GM12891 (cell line): ENCODE measurements at regions not wholly inside any gene's neighbourhood (a gene's known extent, or its start where the extent isn't known, plus 50 kb on each side); places are given as distances from the start of the nearest gene placed in this dataset.
"Not testable (repeated sequence)": the region's sequence is repeated elsewhere in the genome, so short reads cannot be mapped to it uniquely, and the experiment has no call there.

Source experiments
- DNase-seq: peaks from one replicate; pipeline ENCODE4 v3.0.0; 2011; ENCODE audit warnings: low spot score; ENCODE audit not compliant: insufficient read length
- FAIRE-seq: peaks from 2 replicates; lab custom pipeline; 2011; peaks lifted over from hg19 to GRCh38; lab: Jason Lieb, UNC
- PAX5 ChIP-seq: IDR thresholded peaks from 2 replicates; pipeline ENCODE4 v1.6.1; 2011; ENCODE audit warnings: low read length, moderate library complexity, mild to moderate bottlenecking; ENCODE audit not compliant: insufficient read depth, severe bottlenecking
- POLR2A ChIP-seq: IDR thresholded peaks from 2 replicates; pipeline ENCODE4 v1.6.1; 2011; ENCODE audit warnings: low read depth, low read length, control low read depth
- POLR2AphosphoS5 ChIP-seq: IDR thresholded peaks from 2 replicates; pipeline ENCODE4 v1.6.1; 2011; ENCODE audit warnings: low read depth, low read length, control low read depth
- POU2F2 ChIP-seq: IDR thresholded peaks from 2 replicates; pipeline ENCODE4 v1.6.1; 2011; ENCODE audit warnings: low read depth, mild to moderate bottlenecking, control low read depth, low read length, moderate library complexity
- SPI1 ChIP-seq: IDR thresholded peaks from 2 replicates; pipeline ENCODE4 v1.6.1; 2011; ENCODE audit warnings: low read depth, low read length, control low read depth
- TAF1 ChIP-seq: IDR thresholded peaks from 2 replicates; pipeline ENCODE4 v1.6.1; 2011; ENCODE audit warnings: low read depth, low read length, control low read depth

DNA sequence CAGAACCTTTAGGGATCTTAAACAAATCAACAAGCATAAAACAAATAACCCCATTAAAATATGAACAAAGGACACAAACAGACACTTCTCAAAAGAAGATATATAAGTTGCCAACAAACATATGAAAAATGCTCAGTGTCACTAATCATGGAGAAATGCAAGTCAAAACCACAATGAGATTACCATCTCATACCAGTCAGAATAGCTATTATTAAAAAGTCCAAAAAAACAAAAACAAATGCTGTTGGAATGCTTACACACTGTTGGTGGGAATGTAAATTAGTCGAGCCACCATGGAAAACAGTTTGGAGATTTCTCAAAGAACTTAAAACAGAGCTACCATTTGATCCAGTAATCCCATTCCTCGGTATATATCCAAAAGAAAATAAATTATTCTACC lies 423.6 kb downstream of the OTOL1 start:
- no peak for TF ChIP-seq PAX5
- no peak for TF ChIP-seq POU2F2
- no peak for TF ChIP-seq POLR2AphosphoS5
- TF ChIP-seq SPI1: no peak
- no peak for TF ChIP-seq POLR2A
- no peak for TF ChIP-seq TAF1
- FAIRE-seq (no peak), DNase-seq (no peak)

DNA sequence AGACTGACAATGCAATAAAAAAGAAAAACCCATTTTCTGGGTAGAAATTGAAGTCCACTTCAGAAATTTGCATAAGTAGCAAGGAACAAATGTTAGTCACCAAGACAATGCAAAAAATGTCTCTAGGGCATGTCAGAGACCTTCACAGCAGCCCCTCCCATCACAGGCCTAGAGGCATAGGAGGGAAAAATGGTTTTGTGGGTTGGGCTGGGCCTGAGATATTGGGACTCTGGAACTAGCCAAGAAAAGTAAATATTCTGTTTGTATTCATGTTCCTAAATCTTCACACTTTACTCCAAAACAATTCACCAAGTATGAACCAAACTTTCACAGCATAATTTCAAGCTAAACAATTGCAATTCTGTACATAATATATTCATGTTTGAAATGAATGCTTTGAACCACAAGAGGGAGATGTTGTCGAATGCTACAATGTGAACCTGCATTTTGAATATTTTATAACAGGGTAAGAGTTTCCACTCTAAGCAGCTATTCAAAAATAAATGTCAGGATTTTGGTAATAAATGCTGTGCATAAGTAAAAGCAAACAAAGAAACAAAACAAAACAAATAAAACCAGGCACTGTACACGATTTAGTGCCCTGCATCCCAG lies 429.2 kb downstream of the OTOL1 start:
- FAIRE-seq (no peak), DNase-seq (no peak)
- no peak for TF ChIP-seq SPI1
- TF ChIP-seq POU2F2: no peak
- no peak for TF ChIP-seq TAF1
- TF ChIP-seq PAX5: no peak
- no peak for TF ChIP-seq POLR2AphosphoS5
- TF ChIP-seq POLR2A: no peak

DNA sequence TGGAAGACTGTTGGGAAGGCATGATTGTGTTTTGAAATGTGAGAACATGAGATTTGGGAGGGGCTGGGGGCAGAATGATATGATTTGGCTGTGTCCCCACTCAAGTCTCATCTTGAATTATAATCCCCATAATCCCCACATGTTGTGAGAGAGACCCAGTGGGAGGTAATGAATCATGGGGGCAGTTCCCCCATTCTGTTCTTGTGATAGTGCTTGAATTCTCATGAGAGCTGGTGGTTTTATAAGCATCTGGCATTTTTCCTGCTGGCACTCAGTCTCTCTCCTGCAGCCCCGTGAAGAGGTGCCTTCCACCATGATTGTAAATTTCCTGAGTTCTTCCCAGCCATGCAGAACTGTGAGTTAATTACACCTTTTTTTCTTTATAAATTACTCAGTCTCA lies 430.5 kb downstream of the OTOL1 start:
- FAIRE-seq (no peak), DNase-seq (no peak)
- TF ChIP-seq POLR2A (no peak), POLR2AphosphoS5 (no peak), PAX5 (no peak), TAF1 (no peak), POU2F2 (no peak), SPI1 (no peak)

DNA sequence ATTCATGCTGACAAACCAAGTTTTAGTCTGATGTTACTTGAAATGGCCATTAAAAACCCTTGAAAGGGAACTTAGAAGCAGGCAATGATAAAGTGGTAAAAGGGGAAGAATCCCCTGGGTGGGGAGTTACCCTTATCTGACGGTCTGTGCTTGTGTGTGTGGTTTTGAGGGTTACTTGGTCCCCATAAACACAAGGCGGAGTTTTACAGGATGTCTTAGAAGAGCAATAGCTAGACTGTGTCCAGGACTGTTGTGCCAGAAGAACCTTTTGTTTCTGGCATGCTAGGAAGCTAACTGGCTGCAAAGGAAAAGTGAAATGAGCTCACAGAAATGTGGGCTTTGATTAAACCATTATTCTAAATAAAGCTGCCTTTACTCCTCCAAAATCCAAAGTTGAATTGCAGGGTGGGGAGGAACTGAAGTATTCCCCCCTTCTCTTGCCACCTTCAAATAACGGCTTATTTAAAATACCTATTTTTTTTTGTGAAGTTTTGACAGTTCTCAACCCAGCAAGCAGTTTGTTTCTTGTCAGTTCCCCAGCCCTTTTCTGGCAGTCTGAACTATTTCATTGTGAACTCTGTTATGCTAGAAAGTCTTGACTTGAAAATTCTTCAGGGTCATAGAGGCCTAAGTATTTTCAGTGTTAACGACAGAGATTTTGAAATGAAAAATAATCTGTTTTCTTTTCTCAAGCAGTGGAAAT lies 443.5 kb downstream of the OTOL1 start:
- FAIRE-seq (no peak), DNase-seq (no peak)
- no peak for TF ChIP-seq PAX5
- TF ChIP-seq TAF1: no peak
- no peak for TF ChIP-seq POLR2A
- no peak for TF ChIP-seq POU2F2
- TF ChIP-seq POLR2AphosphoS5: no peak
- TF ChIP-seq SPI1: no peak

DNA sequence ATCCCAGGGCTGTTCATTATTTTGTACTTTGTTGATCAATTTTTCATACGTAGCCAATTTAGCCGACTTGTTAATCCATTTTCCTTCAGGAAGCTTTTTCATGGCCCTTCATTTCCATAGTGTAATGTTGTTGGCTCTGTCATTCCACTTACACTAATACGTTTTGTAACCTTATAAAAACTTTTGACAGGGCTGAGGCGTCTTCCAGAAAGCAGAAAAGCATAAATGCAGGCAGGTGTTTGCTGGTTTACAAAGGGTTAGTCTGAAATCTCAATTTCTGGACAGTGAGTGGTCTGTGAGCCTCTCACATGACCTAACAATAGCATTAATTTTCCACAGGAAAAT lies 444.0 kb downstream of the OTOL1 start:
- DNase-seq: no peak
- TF ChIP-seq TAF1 (no peak), POLR2A (no peak), POLR2AphosphoS5 (no peak), POU2F2 (no peak), SPI1 (no peak), PAX5 (no peak)
- no peak for FAIRE-seq

DNA sequence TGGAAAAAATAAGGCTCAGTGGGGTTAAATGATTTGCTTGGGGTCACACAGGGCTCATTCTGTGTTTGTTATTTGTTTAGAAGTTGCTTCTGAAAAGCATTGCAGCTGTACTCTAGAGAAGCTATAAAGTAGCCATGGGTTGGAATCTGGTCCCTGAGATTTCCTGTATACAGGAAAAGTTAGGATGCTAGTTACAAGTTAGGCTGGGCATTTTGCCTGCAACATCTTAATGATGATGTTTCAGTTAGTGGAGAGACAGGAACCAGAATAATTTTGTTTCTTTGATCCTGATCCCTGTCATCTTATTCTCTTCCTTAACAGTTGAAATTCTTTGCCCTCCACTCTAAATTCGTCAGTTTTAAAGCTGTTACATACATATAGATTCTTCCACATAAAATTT lies 445.3 kb downstream of the OTOL1 start:
- TF ChIP-seq POLR2AphosphoS5 (no peak), PAX5 (no peak), POLR2A (no peak), POU2F2 (no peak), SPI1 (no peak), TAF1 (no peak)
- FAIRE-seq (no peak), DNase-seq (no peak)

DNA sequence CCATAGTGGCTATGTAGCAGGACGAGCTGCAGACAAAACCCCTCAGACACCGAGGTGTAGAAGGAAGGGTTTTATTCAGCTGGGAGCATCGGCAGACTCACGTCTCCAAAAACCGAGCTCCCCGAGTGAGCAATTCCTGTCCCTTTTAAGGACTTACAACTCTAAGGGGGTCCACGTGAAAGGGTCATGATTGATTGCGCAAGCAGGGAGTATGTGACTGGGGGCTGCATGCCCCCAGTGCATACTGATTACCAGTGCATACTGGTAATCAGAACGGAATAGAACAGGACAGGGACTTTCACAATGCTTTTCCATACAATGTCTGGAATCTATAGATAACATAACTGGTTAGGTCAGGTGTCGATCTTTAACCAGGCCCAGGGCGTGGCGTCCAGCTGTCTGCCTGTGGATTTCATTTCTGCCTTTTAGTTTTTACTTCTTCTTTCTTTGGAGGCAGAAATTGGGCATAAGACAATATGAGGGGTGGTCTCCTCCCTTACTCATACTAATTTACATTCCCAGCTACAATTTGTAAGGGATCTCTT lies 447.3 kb downstream of the OTOL1 start:
- not testable (repeated sequence) for DNase-seq, FAIRE-seq

DNA sequence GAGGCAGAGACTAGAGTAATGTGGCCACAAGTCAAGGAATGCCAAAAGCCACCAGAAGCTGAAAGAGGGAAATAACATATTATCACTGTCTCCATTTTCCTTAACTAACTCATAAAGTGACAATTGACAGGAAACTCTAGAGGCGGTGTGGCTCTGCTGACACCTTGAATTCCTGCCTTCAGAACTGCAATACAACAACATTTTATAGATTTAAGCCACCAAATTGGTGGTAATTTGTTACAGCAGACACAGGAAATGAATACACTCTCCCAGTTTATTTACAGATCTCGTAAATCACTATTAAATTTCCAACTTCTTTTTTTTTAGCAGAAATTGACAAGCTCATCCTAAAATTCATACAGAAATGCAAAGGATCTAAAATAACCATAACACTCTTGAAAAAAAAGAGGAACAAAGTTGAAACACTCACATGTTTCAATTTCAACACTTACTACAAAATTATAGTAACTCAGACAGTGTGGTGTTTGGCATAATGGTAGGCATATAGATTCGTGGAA lies 449.9 kb downstream of the OTOL1 start:
- DNase-seq (no peak), FAIRE-seq (no peak)
- TF ChIP-seq PAX5: no peak
- TF ChIP-seq POLR2AphosphoS5: no peak
- no peak for TF ChIP-seq SPI1
- TF ChIP-seq TAF1: no peak
- TF ChIP-seq POLR2A: no peak
- TF ChIP-seq POU2F2: no peak

DNA sequence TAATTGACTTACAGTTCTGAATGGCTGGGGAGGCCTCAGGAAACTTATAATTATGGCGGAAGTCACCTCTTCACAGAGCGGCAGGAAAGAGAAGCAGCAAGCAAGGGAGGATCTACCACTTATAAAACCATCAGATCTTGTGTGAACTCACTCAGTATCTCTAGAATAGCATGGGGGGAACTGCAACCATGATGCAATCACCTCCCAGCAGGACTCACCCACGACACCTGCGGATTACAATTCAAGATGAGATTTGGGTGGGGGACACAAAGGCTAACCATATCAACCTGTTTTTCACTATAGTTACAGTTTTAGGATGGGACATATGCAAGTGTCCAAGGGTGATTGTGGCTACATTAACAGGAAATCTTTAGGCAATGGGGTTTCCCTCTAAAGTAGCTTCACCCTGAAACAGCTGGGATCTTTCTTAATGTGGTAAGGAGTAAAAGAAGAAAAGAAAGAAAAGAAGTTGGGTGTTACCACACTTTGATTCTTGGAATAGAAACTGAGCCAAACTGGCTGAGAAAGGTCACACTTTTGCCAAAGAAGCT lies 453.8 kb downstream of the OTOL1 start:
- no peak for FAIRE-seq
- DNase-seq: no peak

DNA sequence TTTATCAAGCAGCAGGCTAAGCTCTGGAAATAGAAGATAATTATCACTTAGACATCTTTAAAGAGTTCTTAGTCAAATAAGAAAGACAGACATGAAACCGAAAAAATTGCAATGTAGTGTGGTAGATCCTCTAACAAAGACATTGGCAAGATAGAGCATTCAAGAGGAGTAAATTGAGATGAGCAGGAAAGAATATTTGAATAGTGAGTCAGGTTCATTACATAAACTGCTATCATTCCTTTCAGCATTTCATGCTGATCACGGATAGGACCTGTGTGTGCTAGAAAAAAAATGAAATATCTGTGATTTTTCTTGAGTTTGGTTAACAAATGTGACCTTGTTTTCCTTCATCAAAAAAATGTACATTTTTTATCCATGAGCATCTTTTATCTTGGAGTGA lies 460.9 kb downstream of the OTOL1 start:
- DNase-seq: no peak
- no peak for FAIRE-seq
- TF ChIP-seq POLR2AphosphoS5 (no peak), PAX5 (no peak), SPI1 (no peak), POU2F2 (no peak), POLR2A (no peak), TAF1 (no peak)

More for the DNA sequence above, 453.8 kb downstream of the OTOL1 start:
- TF ChIP-seq SPI1: no peak
- no peak for TF ChIP-seq POU2F2
- no peak for TF ChIP-seq POLR2AphosphoS5
- no peak for TF ChIP-seq POLR2A
- TF ChIP-seq TAF1: no peak
- TF ChIP-seq PAX5: no peak
